Karpas-422 (cell line): ENCODE measurements at regions not wholly inside any gene's neighbourhood (a gene's known extent, or its start where the extent isn't known, plus 50 kb on each side); places are given as distances from the start of the nearest gene placed in this dataset.

Experiments
- DNase-seq: peaks from one replicate; pipeline ENCODE4 v3.0.0-alpha.2; 2015
- H2AFZ ChIP-seq: fragments of 200-600 bp; sonication (generic); 2 replicates; pipeline ENCODE4 v1.6.1; 2014; ENCODE audit warnings: antibody characterized with exemption, low read length, mixed read lengths
- H3K27ac ChIP-seq: fragments of 200-600 bp; sonication (generic); 2 replicates; pipeline ENCODE4 v1.5.1; 2014; ENCODE audit warnings: mild to moderate bottlenecking, low read length, moderate library complexity
- H3K27me3 ChIP-seq: fragments of 200-600 bp; sonication (generic); 2 replicates; pipeline ENCODE4 v1.6.1; 2014; ENCODE audit warnings: low read length, mixed read lengths
- H3K36me3 ChIP-seq: fragments of 200-600 bp; sonication (generic); 2 replicates; pipeline ENCODE4 v1.6.1; 2014; ENCODE audit warnings: low read length, mixed read lengths; ENCODE audit not compliant: insufficient read depth
- H3K4me1 ChIP-seq: fragments of 200-600 bp; sonication (generic); 2 replicates; pipeline ENCODE4 v1.6.1; 2014; ENCODE audit warnings: mild to moderate bottlenecking, low read length, mixed read lengths
- H3K4me2 ChIP-seq: fragments of 200-600 bp; sonication (generic); 2 replicates; pipeline ENCODE4 v1.6.1; 2014; ENCODE audit warnings: low read length, low read depth, mild to moderate bottlenecking; ENCODE audit not compliant: poor library complexity, severe bottlenecking
- H3K4me3 ChIP-seq: fragments of 200-600 bp; sonication (generic); 2 replicates; pipeline ENCODE4 v1.5.1; 2014; ENCODE audit warnings: mild to moderate bottlenecking, antibody characterized with exemption, low read length, mixed read lengths
- H3K79me2 ChIP-seq: fragments of 200-600 bp; sonication (generic); 2 replicates; pipeline ENCODE4 v1.6.1; 2014; ENCODE audit warnings: mild to moderate bottlenecking, low read length, mixed read lengths
- H3K9ac ChIP-seq: fragments of 200-600 bp; sonication (generic); 2 replicates; pipeline ENCODE4 v1.6.0; 2014; ENCODE audit warnings: low read length
- H3K9me2 ChIP-seq: fragments of 200-600 bp; sonication (generic), shearing (Covaris generic); replicated peaks from 2 replicates; pipeline ENCODE4 v1.6.0; 2014; ENCODE audit warnings: mild to moderate bottlenecking, low read length, moderate library complexity; ENCODE audit not compliant: insufficient read depth
- H3K9me3 ChIP-seq: fragments of 300-700, 200-600 bp; sonication (generic); 2 replicates; pipeline ENCODE4 v1.6.1; 2014; ENCODE audit warnings: low read length, mixed read lengths
- H4K20me1 ChIP-seq: fragments of 200-600 bp; sonication (generic); 2 replicates; pipeline ENCODE4 v1.6.1; 2014; ENCODE audit warnings: mild to moderate bottlenecking, antibody characterized with exemption, low read length, low read depth; ENCODE audit not compliant: insufficient read depth

DNA sequence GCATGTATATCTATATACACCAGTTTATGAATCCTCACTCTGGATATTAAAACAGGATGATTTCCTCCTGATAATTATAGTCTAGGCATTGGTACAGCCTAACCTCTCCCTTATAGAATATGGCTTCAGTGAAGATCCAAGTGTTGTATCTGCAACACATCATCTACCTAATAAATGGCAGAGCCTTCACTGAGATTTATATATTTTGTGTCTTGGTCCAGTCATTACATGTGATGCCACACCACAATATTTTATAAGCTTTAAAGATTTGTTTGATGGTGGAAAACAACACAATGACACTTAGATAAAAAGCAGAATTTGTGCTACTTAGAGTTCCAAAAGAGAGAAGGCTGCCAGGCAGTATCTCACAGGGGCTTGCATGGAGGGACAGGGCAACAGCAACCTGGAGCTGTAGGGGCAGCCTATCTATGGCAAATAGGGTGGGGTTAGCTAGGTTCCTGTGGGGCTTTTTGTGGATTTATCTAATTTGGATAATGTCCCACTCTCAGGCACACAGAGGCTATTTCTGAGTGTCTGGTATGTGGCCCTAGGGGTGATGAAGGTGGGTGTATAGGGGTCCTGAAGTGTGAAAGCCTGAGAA is 1736.7 kb upstream of the PRR20A start:
- no peak overlapping the region for H3K9ac ChIP-seq
- H3K4me1 ChIP-seq, result no peaks in the 10 kb centered on the region
- peaks cover 29% of the 10 kb centered on the region for H3K9me3 ChIP-seq
- H3K27me3 ChIP-seq, result no peaks in the 10 kb centered on the region
- no peak overlapping the region for H3K4me2 ChIP-seq
- DNase-seq, result no peak
- H3K4me3 ChIP-seq, result no peak overlapping the region
- H4K20me1 ChIP-seq, result no peaks in the 10 kb centered on the region
- no peak overlapping the region for H2AFZ ChIP-seq
- H3K79me2 ChIP-seq, result no peaks in the 10 kb centered on the region
- no peaks in the 10 kb centered on the region for H3K9me2 ChIP-seq
- no peaks in the 10 kb centered on the region for H3K36me3 ChIP-seq
- H3K27ac ChIP-seq, result no peak overlapping the region

DNA sequence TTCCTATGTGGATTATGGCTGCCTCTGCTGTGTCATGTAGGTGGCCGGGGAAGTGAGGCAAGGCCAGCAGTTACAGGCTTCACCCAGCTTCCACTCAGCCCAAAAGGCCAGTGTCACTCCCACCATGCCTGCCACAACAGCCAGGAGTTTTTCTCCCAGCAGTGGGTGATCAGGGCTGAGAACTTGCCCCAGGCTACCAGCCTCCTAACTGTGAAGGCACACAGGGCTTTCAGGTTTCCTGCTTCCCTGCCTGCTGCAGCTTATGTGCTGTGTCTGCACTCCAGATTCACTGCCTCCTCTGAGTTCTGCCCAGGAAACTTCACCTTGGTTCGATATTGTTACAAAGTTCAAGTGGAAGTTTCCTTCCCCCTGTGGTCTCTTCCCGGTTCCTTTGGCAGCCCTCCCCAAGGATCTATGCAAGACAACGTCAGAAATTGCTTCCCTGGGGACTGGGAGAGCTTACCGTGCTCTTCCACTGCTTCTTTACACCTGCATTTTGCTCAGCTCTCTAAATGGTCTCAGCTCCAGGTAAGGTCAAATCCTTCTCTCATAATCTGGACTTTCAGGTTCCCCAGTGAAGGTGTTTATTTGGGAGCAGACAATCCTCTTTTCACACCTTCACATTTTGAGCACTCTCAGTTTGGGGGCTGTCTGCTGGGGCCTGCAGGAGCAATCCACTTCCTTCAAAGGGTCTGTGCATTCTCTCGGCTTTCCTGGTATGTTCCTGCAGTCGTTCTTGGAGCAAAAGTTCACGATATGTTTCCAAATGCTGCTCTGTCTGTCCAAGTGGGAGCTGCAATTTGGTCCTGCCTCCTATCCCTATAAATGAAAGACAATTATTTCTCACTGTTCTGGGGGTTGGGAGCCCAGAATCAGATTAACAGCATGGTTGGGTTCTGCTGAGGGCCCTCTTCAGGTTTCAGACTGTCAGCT is 1730.1 kb upstream of the PRR20A start:
- no peak overlapping the region for H3K4me2 ChIP-seq
- H3K4me3 ChIP-seq, result no peak overlapping the region

DNA sequence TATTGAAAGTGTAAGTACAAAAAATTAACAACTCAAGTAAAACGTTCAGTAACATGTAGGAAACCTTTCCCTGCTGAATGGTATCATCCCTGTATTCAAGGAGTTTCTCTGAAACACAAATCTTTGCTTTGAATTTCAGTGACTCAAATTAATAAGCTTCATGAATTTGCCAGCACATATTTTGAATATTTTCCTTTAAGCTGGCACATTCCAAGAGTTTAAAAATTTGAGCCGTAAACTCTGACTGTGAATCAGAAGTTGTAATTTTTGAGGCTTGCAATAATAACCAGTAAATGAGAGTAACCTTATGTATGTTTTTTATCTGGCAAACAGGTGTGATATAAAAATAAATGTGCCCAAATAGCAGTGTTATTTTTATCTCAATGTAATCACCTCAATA is 1722.6 kb upstream of the PRR20A start:
- Histone ChIP-seq H3K9me3 (peaks cover 30% of the 10 kb centered on the region; the same call in 1 of the 2 replicates), H3K9me2 (no peaks in the 10 kb centered on the region), H4K20me1 (no peaks in the 10 kb centered on the region), H2AFZ (no peak overlapping the region), H3K4me1 (no peaks in the 10 kb centered on the region), H3K79me2 (no peaks in the 10 kb centered on the region), H3K27ac (no peak overlapping the region), H3K9ac (no peak overlapping the region), H3K27me3 (no peaks in the 10 kb centered on the region), H3K36me3 (no peaks in the 10 kb centered on the region), H3K4me3 (no peak overlapping the region), H3K4me2 (no peak overlapping the region)
- DNase-seq, result no peak

More for the DNA sequence above, 1730.1 kb upstream of the PRR20A start:
- no peaks in the 10 kb centered on the region for H3K27me3 ChIP-seq
- H3K36me3 ChIP-seq, result no peaks in the 10 kb centered on the region
- H2AFZ ChIP-seq, result no peak overlapping the region
- H3K9me2 ChIP-seq, result no peaks in the 10 kb centered on the region
- H3K4me1 ChIP-seq, result no peaks in the 10 kb centered on the region
- no peaks in the 10 kb centered on the region for H3K79me2 ChIP-seq
- no peak overlapping the region for H3K9ac ChIP-seq
- H4K20me1 ChIP-seq, result no peaks in the 10 kb centered on the region
- DNase-seq, result no peak
- H3K9me3 ChIP-seq, result peaks cover 47% of the 10 kb centered on the region
- no peak overlapping the region for H3K27ac ChIP-seq

DNA sequence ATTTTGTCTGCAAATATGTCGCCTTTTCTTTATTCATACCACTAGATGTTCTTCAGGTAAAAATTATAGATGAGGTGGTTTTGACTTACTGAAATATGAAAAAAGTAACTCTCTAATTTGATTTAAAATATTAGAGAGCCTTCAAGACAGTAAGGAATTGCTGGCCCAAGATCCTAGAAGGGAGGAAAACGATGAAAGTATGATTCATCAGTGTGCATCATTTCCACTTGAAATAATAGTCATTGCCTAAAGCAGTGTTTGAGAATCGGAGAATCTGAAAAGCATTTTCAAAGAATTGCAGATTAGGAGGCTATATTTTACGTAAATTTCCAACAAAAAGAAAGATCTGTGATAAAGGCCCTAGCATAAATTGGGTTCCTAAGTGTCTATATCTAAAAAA is 1707.9 kb upstream of the PRR20A start:
- no peaks in the 10 kb centered on the region for H3K27me3 ChIP-seq

DNA sequence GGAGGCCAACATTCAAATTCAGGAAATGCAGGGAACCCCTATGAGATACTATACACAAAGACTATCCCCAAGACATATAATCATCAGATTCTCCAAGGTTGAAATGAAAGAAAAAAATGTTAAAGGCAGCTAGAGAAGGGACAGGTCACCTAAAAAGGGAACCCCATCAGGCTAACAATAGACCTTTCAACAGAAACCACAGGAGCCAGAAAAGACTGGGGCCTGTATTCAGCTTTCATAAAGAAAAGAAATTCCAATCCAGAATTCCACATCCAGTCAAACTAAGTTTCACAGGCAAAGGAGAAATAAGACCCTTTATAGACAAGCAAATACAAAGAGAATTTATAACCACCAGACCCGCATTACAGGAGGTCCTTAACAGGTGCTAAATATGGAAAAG is 1703.6 kb upstream of the PRR20A start:
- H3K4me2 ChIP-seq, result no peak overlapping the region
- H4K20me1 ChIP-seq, result no peaks in the 10 kb centered on the region
- no peaks in the 10 kb centered on the region for H3K36me3 ChIP-seq
- no peak overlapping the region for H3K9ac ChIP-seq
- no peaks in the 10 kb centered on the region for H3K27me3 ChIP-seq
- H3K9me2 ChIP-seq, result no peaks in the 10 kb centered on the region
- H3K27ac ChIP-seq, result no peak overlapping the region
- no peaks in the 10 kb centered on the region for H3K79me2 ChIP-seq
- no peak overlapping the region for H2AFZ ChIP-seq
- no peaks in the 10 kb centered on the region for H3K4me1 ChIP-seq
- H3K4me3 ChIP-seq, result no peak overlapping the region
- no peak for DNase-seq
- H3K9me3 ChIP-seq, result peaks cover 36% of the 10 kb centered on the region

More for the DNA sequence above, 1707.9 kb upstream of the PRR20A start:
- Histone ChIP-seq H3K9ac (no peak overlapping the region), H3K4me3 (no peak overlapping the region), H3K9me2 (no peaks in the 10 kb centered on the region), H2AFZ (no peak overlapping the region), H3K36me3 (no peaks in the 10 kb centered on the region), H3K9me3 (peaks cover 23% of the 10 kb centered on the region), H3K4me1 (no peaks in the 10 kb centered on the region), H3K4me2 (no peak overlapping the region), H4K20me1 (no peaks in the 10 kb centered on the region), H3K79me2 (no peaks in the 10 kb centered on the region), H3K27ac (no peak overlapping the region)
- DNase-seq, result no peak

DNA sequence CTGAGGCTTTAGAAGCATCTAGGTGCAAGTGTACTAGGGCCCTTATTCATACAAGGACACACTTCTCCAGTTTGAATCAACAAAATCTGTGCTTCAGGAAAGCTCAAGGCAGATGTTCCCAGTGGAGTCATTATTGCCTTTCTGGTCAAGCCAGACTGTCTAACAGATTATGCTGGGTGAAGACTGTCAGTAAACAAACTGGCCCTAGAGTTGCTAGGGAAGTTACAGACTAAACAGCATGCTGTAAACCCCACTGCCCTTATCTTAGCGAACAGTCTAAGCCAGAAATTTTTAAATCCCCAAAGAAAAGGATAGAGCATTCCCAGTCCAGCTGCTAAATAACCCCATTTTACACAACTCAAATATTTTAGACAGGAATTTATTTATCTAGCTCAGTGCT is 1701.3 kb upstream of the PRR20A start:
- Histone ChIP-seq H3K27ac (no peak overlapping the region), H3K9me3 (peaks cover 30% of the 10 kb centered on the region), H3K4me3 (no peak overlapping the region), H3K9ac (no peak overlapping the region), H3K4me2 (no peak overlapping the region), H3K36me3 (no peaks in the 10 kb centered on the region), H3K27me3 (no peaks in the 10 kb centered on the region), H2AFZ (no peak overlapping the region), H3K79me2 (no peaks in the 10 kb centered on the region), H3K9me2 (no peaks in the 10 kb centered on the region), H3K4me1 (no peaks in the 10 kb centered on the region), H4K20me1 (no peaks in the 10 kb centered on the region)
- DNase-seq, result no peak

DNA sequence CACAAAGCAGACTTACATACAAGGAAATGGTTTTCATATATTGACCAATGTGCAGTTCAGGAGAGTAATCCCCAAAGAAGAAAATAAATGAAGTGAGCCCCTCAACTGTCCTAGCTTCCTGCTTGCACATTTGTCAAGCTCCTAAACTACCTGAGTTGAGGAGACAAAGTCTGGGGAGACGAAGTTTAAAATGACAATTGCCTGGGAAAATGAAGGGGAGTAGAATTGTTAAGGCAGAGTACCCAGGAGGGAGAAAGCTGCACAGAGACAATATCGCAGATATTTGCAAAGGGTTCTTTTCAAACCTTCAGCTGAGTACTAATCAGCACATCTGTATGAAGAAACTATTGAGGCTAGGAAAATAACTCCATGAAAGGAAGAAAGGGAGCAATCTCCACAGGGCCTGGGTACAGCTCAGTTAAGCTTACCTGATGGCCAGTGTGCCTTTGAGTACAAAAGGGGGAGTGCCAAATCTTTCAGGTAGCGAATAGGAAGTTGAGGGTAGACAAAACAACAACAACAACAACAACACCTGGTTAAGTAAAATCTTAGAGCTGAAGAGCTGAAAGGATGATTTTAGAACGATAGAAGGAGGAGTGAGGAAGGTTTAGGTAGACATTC is 1700.1 kb upstream of the PRR20A start:
- Histone ChIP-seq H3K9me3 (peaks cover 30% of the 10 kb centered on the region), H3K79me2 (no peaks in the 10 kb centered on the region), H3K4me3 (no peak overlapping the region), H3K27ac (no peak overlapping the region), H3K36me3 (no peaks in the 10 kb centered on the region), H3K4me1 (no peaks in the 10 kb centered on the region), H3K27me3 (no peaks in the 10 kb centered on the region), H3K4me2 (no peak overlapping the region), H3K9ac (no peak overlapping the region), H2AFZ (no peak overlapping the region), H3K9me2 (no peaks in the 10 kb centered on the region), H4K20me1 (no peaks in the 10 kb centered on the region)
- no peak for DNase-seq

DNA sequence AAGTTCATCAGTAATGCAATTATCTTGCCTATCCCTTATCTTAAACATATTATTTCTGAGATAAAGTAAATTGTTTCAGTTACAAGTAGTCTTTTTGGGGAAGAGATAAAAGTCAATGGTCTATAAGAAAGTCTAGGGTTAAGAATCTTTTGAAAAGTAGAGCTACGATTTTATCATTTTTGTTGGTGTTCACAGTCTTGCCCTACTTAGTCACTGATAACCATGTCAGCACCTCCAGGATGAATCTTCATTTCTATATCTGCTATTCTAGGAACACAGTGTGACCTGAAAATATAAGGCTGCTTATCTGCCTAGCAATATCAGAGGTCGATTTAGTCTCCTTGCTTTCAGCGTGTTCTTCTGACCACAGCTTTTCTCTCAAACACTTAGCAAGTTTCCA is 1676.5 kb upstream of the PRR20A start:
- Histone ChIP-seq H3K9me3 (peaks cover 39% of the 10 kb centered on the region), H2AFZ (no peak overlapping the region), H3K36me3 (no peaks in the 10 kb centered on the region), H3K9ac (no peak overlapping the region), H3K9me2 (no peaks in the 10 kb centered on the region), H3K4me3 (no peak overlapping the region), H3K27me3 (no peaks in the 10 kb centered on the region), H3K79me2 (no peaks in the 10 kb centered on the region), H4K20me1 (no peaks in the 10 kb centered on the region), H3K4me2 (no peak overlapping the region), H3K27ac (no peak overlapping the region), H3K4me1 (no peaks in the 10 kb centered on the region)
- DNase-seq, result no peak
